ENCODE measurements at regions not wholly inside any gene's neighbourhood (a gene's known extent, or its start where the extent isn't known, plus 50 kb on each side); places are given as distances from the start of the nearest gene placed in this dataset.
"Not testable (repeated sequence)": the region's sequence is repeated elsewhere in the genome, so short reads cannot be mapped to it uniquely, and the experiment has no call there.

DNA sequence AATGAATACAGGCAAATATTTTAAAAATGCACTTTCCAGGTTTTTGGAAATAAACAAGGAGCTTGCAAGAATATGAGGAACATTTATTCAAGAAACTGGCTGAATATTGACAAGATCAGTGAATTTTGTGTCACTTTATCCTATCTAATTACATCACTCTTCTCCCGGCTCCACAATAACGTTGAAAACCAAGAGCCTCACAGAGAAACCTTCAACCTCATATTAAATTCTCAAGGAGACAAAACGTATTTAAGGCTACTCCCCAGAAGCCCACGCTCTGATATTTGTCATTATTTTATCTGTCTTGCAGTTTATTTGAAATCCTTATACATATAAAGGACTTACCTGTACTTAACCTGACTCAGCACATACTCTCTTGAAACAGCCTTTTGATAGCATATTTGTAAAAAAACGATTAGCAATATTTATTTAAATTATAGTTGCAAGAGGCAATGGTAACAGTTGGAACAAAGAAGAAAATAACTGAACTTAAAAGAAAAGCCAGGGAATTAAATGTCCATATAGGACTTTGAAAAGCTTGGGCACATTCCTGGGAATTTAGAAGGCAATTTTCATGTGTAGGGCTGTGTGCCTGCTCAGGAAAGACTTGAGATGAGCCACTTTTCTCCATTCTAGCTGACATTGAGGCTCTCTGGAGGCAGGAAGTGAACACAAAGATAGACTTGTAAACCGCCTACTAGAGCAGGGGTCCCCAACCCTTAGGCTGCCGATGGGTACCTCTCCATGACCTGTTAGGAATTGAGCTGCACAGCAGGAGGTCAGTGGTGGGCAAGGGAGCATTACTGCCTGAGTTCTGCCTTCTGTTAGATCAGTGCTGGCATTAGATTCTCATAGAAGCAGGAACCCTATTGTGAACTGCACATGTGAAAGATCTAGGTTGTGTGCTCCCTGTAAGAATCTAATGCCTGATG, 636.4 kb downstream of the SLC16A7 start:
- TF ChIP-seq, protein P1, sequence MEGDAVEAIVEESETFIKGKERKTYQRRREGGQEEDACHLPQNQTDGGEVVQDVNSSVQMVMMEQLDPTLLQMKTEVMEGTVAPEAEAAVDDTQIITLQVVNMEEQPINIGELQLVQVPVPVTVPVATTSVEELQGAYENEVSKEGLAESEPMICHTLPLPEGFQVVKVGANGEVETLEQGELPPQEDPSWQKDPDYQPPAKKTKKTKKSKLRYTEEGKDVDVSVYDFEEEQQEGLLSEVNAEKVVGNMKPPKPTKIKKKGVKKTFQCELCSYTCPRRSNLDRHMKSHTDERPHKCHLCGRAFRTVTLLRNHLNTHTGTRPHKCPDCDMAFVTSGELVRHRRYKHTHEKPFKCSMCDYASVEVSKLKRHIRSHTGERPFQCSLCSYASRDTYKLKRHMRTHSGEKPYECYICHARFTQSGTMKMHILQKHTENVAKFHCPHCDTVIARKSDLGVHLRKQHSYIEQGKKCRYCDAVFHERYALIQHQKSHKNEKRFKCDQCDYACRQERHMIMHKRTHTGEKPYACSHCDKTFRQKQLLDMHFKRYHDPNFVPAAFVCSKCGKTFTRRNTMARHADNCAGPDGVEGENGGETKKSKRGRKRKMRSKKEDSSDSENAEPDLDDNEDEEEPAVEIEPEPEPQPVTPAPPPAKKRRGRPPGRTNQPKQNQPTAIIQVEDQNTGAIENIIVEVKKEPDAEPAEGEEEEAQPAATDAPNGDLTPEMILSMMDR (IDR thresholded peaks at IDR 0.05; ENCODE audit: borderline replicate concordance, control extremely low read depth, extremely low read depth, insufficient read depth, missing control alignments) = no peak
- DNase-seq (ENCODE audit: low spot score) = no peak
- in situ Hi-C loops (cut with MboI; ENCODE audit: low sequenced_read_pairs, unreplicated experiment) = no loop called here

- in situ Hi-C loops (cut with MboI; ENCODE audit: low sequenced_read_pairs, unreplicated experiment); DNase-seq (ENCODE audit: low spot score): not testable (repeated sequence)
Measured at GRCh38 chr12:60234611-60235195, 638.9 kb downstream of the SLC16A7 start.

DNA sequence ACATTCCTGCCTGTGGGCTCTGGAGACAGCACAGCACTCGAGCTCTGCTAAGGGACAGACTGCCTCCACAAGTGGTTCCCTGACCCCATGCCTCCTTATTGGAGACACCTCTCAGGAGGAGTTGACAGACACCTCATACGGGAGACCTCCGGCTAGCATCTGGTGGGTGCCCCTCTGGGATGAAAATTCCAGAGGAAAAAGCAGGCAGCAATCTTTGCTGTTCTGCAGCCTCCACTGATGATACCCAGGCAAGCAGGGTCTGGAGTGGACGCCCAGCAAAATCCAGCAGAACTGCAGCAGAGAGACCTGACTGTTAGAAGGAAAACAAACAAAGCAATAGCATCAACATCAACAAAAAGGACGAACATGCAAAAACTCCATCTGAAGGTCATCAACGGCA, 639.4 kb downstream of the SLC16A7 start:
- DNase-seq (ENCODE audit: low spot score) = no peak
- in situ Hi-C loops (cut with MboI; ENCODE audit: low sequenced_read_pairs, unreplicated experiment) = no loop called here
- TF ChIP-seq, protein P1 (IDR thresholded peaks at IDR 0.05; ENCODE audit: borderline replicate concordance, control extremely low read depth, extremely low read depth, insufficient read depth, missing control alignments) = no peak

GRCh38 chr12:60236416-60236815, 640.6 kb downstream of the SLC16A7 start:
- DNase-seq (ENCODE audit: low spot score); in situ Hi-C loops (cut with MboI; ENCODE audit: low sequenced_read_pairs, unreplicated experiment): not testable (repeated sequence)

DNA sequence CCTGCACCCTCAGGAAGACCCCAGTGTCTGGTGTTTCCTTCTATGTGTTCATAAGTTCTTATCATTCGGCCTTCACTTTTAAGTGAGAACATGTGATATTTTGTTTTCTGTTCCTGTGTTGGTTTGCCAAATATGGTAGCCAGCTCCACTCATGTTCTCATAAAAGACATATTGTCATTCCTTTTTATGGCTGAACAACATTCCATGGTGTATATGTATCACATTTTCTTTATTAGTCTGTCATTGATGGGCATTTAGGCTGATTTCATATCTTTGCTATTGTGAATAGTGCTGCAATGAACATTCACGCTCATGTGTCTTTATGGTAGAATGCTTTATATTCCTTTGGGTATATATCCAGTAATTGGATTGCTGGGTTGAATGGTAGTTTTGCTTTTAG, 645.1 kb downstream of the SLC16A7 start:
- TF ChIP-seq, protein P1 (IDR thresholded peaks at IDR 0.05; ENCODE audit: borderline replicate concordance, control extremely low read depth, extremely low read depth, insufficient read depth, missing control alignments) = no peak
- no peak for DNase-seq (ENCODE audit: low spot score)
- in situ Hi-C loops (cut with MboI; ENCODE audit: low sequenced_read_pairs, unreplicated experiment) = no loop called here

DNA sequence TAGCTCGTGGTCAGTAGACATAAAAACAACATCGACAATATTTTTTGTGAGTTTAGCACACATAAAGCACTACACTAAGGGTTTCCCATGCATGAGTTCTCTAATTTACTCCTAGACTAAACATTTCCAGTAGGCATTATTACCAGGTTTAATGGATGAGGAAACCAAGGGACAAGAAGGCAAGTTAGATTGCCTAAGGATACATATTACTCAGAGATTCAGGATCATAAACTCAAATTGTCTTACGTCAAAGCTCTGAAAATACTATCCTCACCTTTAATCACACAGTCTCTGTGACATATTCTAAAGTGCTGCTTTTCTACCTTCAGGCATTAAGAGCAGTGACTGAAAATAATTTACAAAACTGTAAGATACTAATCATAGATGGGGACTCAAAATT, 655.3 kb downstream of the SLC16A7 start:
- in situ Hi-C loops (cut with MboI; ENCODE audit: low sequenced_read_pairs, unreplicated experiment) = no loop called here
- TF ChIP-seq, protein P1 (IDR thresholded peaks at IDR 0.05; ENCODE audit: borderline replicate concordance, control extremely low read depth, extremely low read depth, insufficient read depth, missing control alignments) = no peak
- no peak for DNase-seq (ENCODE audit: low spot score)

DNA sequence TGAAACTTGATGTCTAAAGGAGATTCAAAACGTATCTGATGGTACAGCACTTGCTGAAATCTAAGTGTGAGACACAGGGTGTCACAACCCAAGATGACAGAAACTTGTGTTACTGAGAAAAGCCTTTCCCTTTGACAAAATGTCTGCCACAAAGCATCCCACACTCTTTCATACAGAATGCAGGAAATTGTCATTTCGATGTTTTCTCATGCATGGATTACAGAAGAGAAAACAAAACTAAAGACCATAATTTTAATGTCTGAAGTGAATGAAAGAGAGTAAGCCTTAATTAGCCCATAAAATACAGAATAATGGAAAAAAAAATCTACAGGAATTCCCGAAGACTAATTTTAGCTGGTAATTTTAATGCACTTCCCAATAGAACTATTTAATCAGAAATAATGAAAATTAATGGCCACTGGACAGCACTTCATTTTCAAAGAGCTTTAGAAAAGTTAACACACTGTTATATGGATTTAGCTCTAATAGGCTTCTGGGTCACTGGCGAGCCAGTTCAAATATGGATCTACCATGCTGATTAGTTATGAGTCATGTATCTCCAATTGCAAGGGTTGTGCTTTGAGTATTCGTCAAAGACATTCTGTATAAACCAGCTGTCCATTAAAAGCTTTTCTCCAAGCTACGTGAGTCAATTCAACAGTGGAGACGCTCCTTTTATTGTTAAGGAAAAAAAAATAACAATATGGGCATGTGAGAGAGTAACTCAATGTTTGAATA, 656.7 kb downstream of the SLC16A7 start:
- TF ChIP-seq, protein P1 (IDR thresholded peaks at IDR 0.05; ENCODE audit: borderline replicate concordance, control extremely low read depth, extremely low read depth, insufficient read depth, missing control alignments) = no peak
- no peak for DNase-seq (ENCODE audit: low spot score)
- in situ Hi-C loops (cut with MboI; ENCODE audit: low sequenced_read_pairs, unreplicated experiment) = no loop called here

Measured in GM13976 (cell line).